ENCODE measurements at regions not wholly inside any gene's neighbourhood (a gene's known extent, or its start where the extent isn't known, plus 50 kb on each side); places are given as distances from the start of the nearest gene placed in this dataset.

DNA sequence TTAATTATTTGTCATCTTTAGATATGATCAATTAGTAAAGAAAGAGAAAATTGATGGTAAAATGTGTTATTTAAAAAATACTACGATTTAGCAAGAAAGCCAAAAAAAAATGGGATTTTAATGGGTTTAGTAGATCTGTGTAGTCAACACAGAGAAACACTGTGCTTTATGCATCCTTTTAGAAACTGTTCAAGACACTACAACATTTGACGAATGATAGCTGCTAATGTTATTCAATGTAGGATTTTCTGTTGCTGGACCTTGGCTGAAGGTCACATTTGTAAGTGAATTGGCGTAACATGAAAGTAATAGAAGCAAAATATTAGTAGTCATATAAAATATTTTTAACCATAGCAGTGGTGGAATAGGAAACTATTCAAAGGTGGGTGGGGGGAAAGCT lies 1293.9 kb downstream of the NCAM2 start:
- CTCF ChIA-PET = no interaction called here
- WGBS (ENCODE audit: low lambda C conversion rate) = 41% methylated on average over 3 of the region's 3 CpGs
- Histone ChIP-seq H3K9ac (no peak overlapping the region), H3K9me3 (no peaks in the 10 kb centered on the region), H3K79me2 (ENCODE audit: insufficient read depth) (no peaks in the 10 kb centered on the region), H2AFZ (ENCODE audit: low read depth) (no peak overlapping the region), H4K20me1 (ENCODE audit: insufficient read depth) (no peaks in the 10 kb centered on the region), H3K9me2 (no peaks in the 10 kb centered on the region), H3K27ac (ENCODE audit: low read depth in 2 of 2, low read length in 1 of 2) (no peak overlapping the region), H3K4me1 (ENCODE audit: control insufficient read depth in 1 of 2, insufficient read depth in 2 of 2, low read depth in 1 of 2, low read length in 1 of 2) (no peaks in the 10 kb centered on the region), H3K4me2 (no peak overlapping the region), H3K36me3 (replicated peaks in 1 of 2; ENCODE audit: control insufficient read depth in 1 of 2, insufficient read depth in 2 of 2, low read length in 1 of 2) (no peaks in the 10 kb centered on the region), H3K27me3 (ENCODE audit: insufficient read depth) (no peaks in the 10 kb centered on the region), H3F3A (replicated peaks; ENCODE audit: insufficient read depth) (no peaks in the 10 kb centered on the region), H3K4me3 (ENCODE audit: low read depth in 2 of 2, low read length in 1 of 2) (no peak overlapping the region)
- TF ChIP-seq MXI1 (IDR thresholded peaks at IDR 0.05; ENCODE audit: low read depth, low read length) = no peak
- no peak for TF ChIP-seq RFX5 (IDR thresholded peaks at IDR 0.05; ENCODE audit: low read length)
- TF ChIP-seq, protein P1, sequence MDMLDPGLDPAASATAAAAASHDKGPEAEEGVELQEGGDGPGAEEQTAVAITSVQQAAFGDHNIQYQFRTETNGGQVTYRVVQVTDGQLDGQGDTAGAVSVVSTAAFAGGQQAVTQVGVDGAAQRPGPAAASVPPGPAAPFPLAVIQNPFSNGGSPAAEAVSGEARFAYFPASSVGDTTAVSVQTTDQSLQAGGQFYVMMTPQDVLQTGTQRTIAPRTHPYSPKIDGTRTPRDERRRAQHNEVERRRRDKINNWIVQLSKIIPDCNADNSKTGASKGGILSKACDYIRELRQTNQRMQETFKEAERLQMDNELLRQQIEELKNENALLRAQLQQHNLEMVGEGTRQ (IDR thresholded peaks at IDR 0.05; ENCODE audit: borderline replicate concordance, low read depth, low read length) = no peak
- no peak for TF ChIP-seq MAX (IDR thresholded peaks at IDR 0.05; ENCODE audit: low read depth)
- no peak for TF ChIP-seq PBX3 (IDR thresholded peaks at IDR 0.05)
- TF ChIP-seq FOXM1 (IDR thresholded peaks at IDR 0.05; ENCODE audit: low read depth) = no peak
- TF ChIP-seq YY1 (IDR thresholded peaks at IDR 0.05; ENCODE audit: low read depth) = no peak
- no peak for TF ChIP-seq MEF2A (IDR thresholded peaks at IDR 0.05; ENCODE audit: borderline replicate concordance, low read depth)
- no peak for TF ChIP-seq NFIC (IDR thresholded peaks at IDR 0.05; ENCODE audit: borderline replicate concordance)
- no peak for TF ChIP-seq FOXJ3 (CRISPR knock-in tag; IDR thresholded peaks at IDR 0.05)
- no peak for TF ChIP-seq CTCF (IDR thresholded peaks at IDR 0.05)
- TF ChIP-seq POLR2AphosphoS5 (IDR thresholded peaks at IDR 0.05; ENCODE audit: low read depth, low read length) = no peak
- TF ChIP-seq SIN3A (IDR thresholded peaks at IDR 0.05; ENCODE audit: borderline replicate concordance, low read depth, low read length) = no peak
- no peak for TF ChIP-seq TEAD4 (IDR thresholded peaks at IDR 0.05; ENCODE audit: borderline replicate concordance, insufficient read depth)
- POLR2A ChIA-PET = no interaction called here
- DNase-seq = no peak

- DNase-seq = no peak
- H3K27me3 ChIP-seq (ENCODE audit: insufficient read depth) = no peaks in the 10 kb centered on the region
- no peak overlapping the region for H3K9ac ChIP-seq
- ChIA-PET POLR2A (no interaction called here), CTCF (no interaction called here)
- H3K36me3 ChIP-seq (replicated peaks in 1 of 2; ENCODE audit: control insufficient read depth in 1 of 2, insufficient read depth in 2 of 2, low read length in 1 of 2) = no peaks in the 10 kb centered on the region
- H3K9me2 ChIP-seq = no peaks in the 10 kb centered on the region
- H4K20me1 ChIP-seq (ENCODE audit: insufficient read depth) = no peaks in the 10 kb centered on the region
- H3K4me3 ChIP-seq (ENCODE audit: low read depth in 2 of 2, low read length in 1 of 2) = no peak overlapping the region
- H3F3A ChIP-seq (replicated peaks; ENCODE audit: insufficient read depth) = no peaks in the 10 kb centered on the region
- no peaks in the 10 kb centered on the region for H3K9me3 ChIP-seq
- no peak overlapping the region for H3K4me2 ChIP-seq
- no peak overlapping the region for H3K27ac ChIP-seq (ENCODE audit: low read depth in 2 of 2, low read length in 1 of 2)
- WGBS (ENCODE audit: low lambda C conversion rate) = 66% methylated on average over 2 of the region's 2 CpGs
- H3K4me1 ChIP-seq (ENCODE audit: control insufficient read depth in 1 of 2, insufficient read depth in 2 of 2, low read depth in 1 of 2, low read length in 1 of 2) = no peaks in the 10 kb centered on the region
- H3K79me2 ChIP-seq (ENCODE audit: insufficient read depth) = no peaks in the 10 kb centered on the region
- H2AFZ ChIP-seq (ENCODE audit: low read depth) = no peak overlapping the region
- TF ChIP-seq CHD2 (IDR thresholded peaks at IDR 0.05; ENCODE audit: low read length, partially characterized antibody) = no peak
- no peak for TF ChIP-seq ELF1 (IDR thresholded peaks at IDR 0.05)
- no peak for TF ChIP-seq TCF12 (IDR thresholded peaks at IDR 0.05)
- no peak for TF ChIP-seq YY1 (IDR thresholded peaks at IDR 0.05; ENCODE audit: low read depth)
- TF ChIP-seq TAF1 (IDR thresholded peaks at IDR 0.05; ENCODE audit: borderline replicate concordance, low read depth, low read length) = no peak
- TF ChIP-seq, protein P2, sequence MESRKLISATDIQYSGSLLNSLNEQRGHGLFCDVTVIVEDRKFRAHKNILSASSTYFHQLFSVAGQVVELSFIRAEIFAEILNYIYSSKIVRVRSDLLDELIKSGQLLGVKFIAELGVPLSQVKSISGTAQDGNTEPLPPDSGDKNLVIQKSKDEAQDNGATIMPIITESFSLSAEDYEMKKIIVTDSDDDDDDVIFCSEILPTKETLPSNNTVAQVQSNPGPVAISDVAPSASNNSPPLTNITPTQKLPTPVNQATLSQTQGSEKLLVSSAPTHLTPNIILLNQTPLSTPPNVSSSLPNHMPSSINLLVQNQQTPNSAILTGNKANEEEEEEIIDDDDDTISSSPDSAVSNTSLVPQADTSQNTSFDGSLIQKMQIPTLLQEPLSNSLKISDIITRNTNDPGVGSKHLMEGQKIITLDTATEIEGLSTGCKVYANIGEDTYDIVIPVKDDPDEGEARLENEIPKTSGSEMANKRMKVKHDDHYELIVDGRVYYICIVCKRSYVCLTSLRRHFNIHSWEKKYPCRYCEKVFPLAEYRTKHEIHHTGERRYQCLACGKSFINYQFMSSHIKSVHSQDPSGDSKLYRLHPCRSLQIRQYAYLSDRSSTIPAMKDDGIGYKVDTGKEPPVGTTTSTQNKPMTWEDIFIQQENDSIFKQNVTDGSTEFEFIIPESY (IDR thresholded peaks at IDR 0.05; ENCODE audit: borderline replicate concordance, low read depth) = no peak
- TF ChIP-seq NFIC (IDR thresholded peaks at IDR 0.05; ENCODE audit: borderline replicate concordance) = no peak
- TF ChIP-seq MAX (IDR thresholded peaks at IDR 0.05; ENCODE audit: low read depth) = no peak
- TF ChIP-seq RCOR1 (IDR thresholded peaks at IDR 0.05; ENCODE audit: low read length) = no peak
- no peak for TF ChIP-seq GABPA (IDR thresholded peaks at IDR 0.05; ENCODE audit: low read depth)
- TF ChIP-seq FOSL2 (IDR thresholded peaks at IDR 0.05; ENCODE audit: borderline replicate concordance, low read depth) = no peak
Measured at GRCh38 chr21:22297575-22297974, 1299.4 kb downstream of the NCAM2 start.

Measured in SK-N-SH (cell line).